IMR-90 (cell line): ENCODE measurements at regions not wholly inside any gene's neighbourhood (a gene's known extent, or its start where the extent isn't known, plus 50 kb on each side); places are given as distances from the start of the nearest gene placed in this dataset.

ENCODE experiments used
- ATAC-seq: fragments of 200-7000 bp; cut with Tn5 transposase; 2 replicates; pipeline ENCODE4 v1.9.1; 2020; ENCODE audit warnings: low read depth, mild to moderate bottlenecking, moderate library complexity
- BruUV-seq: library from RNA; stranded (reverse); fragments of 400-500 nt; replicated peaks from 2 replicates; lab custom pipeline; 2021; lab: Mats Ljungman, UMichigan
- CTCF ChIA-PET: fragments of 300-600 bp; formaldehyde crosslinking; extraction: SDS; loops from one replicate; lab custom pipeline; 2021; ENCODE audit warnings: antibody characterized with exemption; lab: Yijun Ruan, JAX
- POLR2A ChIA-PET: fragments of 300-600 bp; sonication (Branson Sonifier 250); formaldehyde crosslinking; loops from one replicate; lab custom pipeline; 2022; ENCODE audit warnings: antibody characterized with exemption; ENCODE audit not compliant: unreplicated experiment; lab: Charles Lee
- DNase-seq: peaks from one replicate; pipeline ENCODE4 v3.0.0; 2013
- H2AFZ ChIP-seq: replicated peaks from 2 replicates; pipeline ENCODE3; 2013; ENCODE audit warnings: low read length, mild to moderate bottlenecking; ENCODE audit not compliant: poor library complexity
- H2AK5ac ChIP-seq: 2 replicates; pipeline ENCODE4 v1.6.1; 2013; ENCODE audit warnings: low read depth, low read length, inconsistent platforms
- H2AK9ac ChIP-seq: replicated peaks from 2 replicates; pipeline ENCODE3; 2013; ENCODE audit warnings: mild to moderate bottlenecking, low read depth, low read length, moderate library complexity; ENCODE audit not compliant: poor library complexity
- H2BK120ac ChIP-seq: 2 replicates; pipeline ENCODE4 v1.6.1; 2013; ENCODE audit warnings: low read depth, low read length, inconsistent platforms
- H2BK15ac ChIP-seq: 3 replicates; pipeline ENCODE4 v1.6.1; 2013; ENCODE audit warnings: low read depth, low read length, inconsistent platforms
- H2BK20ac ChIP-seq: 2 replicates; pipeline ENCODE4 v1.6.1; 2013; ENCODE audit warnings: low read depth, mild to moderate bottlenecking, inconsistent platforms, low read length, moderate library complexity
- H2BK5ac ChIP-seq: 2 replicates; pipeline ENCODE4 v1.6.1; 2013; ENCODE audit warnings: mild to moderate bottlenecking, low read depth, low read length, inconsistent platforms; ENCODE audit not compliant: poor library complexity, severe bottlenecking
- H3K14ac ChIP-seq: replicated peaks from 2 replicates; pipeline ENCODE4 v1.6.1; 2013; ENCODE audit warnings: low read depth, low read length, inconsistent platforms
- H3K18ac ChIP-seq: 2 replicates; pipeline ENCODE4 v1.6.1; 2013; ENCODE audit warnings: low read depth, low read length, control low read depth
- H3K23ac ChIP-seq: 2 replicates; pipeline ENCODE4 v1.6.1; 2013; ENCODE audit warnings: low read depth, low read length, inconsistent platforms
- H3K27ac ChIP-seq: 2 replicates; pipeline ENCODE4 v1.5.1; 2013; ENCODE audit warnings: mild to moderate bottlenecking, control low read depth, low read length; ENCODE audit not compliant: insufficient read depth
- H3K27me3 ChIP-seq: 2 replicates; pipeline ENCODE4 v1.6.1; 2013; ENCODE audit warnings: low read length; ENCODE audit not compliant: control insufficient read depth, insufficient read depth
- H3K36me3 ChIP-seq: 2 replicates; pipeline ENCODE4 v1.6.1; 2013; ENCODE audit warnings: low read length, mixed read lengths; ENCODE audit not compliant: control insufficient read depth, insufficient read depth
- H3K4ac ChIP-seq: 2 replicates; pipeline ENCODE4 v1.6.1; 2013; ENCODE audit warnings: low read depth, low read length, inconsistent platforms
- H3K4me1 ChIP-seq: 2 replicates; pipeline ENCODE4 v1.6.1; 2013; ENCODE audit warnings: low read length, mixed read lengths; ENCODE audit not compliant: control insufficient read depth, insufficient read depth
- H3K4me2 ChIP-seq: 2 replicates; pipeline ENCODE4 v1.6.1; 2013; ENCODE audit warnings: low read depth, mild to moderate bottlenecking, control low read depth, low read length, moderate library complexity
- H3K4me3 ChIP-seq: 2 replicates; pipeline ENCODE4 v1.5.1; 2013; ENCODE audit warnings: low read depth, mild to moderate bottlenecking, control low read depth, low read length, moderate library complexity; ENCODE audit not compliant: insufficient read depth
- H3K56ac ChIP-seq: 2 replicates; pipeline ENCODE4 v1.6.1; 2013; ENCODE audit warnings: low read length, inconsistent platforms; ENCODE audit not compliant: insufficient read depth; ENCODE audit errors: extremely low read depth
- H3K79me1 ChIP-seq, 2 experiments: 2 replicates each; pipeline ENCODE4 v1.6.1; 2013; ENCODE audit warnings: low read length in 2 of 2, inconsistent platforms in 1 of 2, low read depth in 1 of 2
- H3K9ac ChIP-seq: 2 replicates; pipeline ENCODE4 v1.6.1; 2013; ENCODE audit warnings: low read depth, low read length, control low read depth
- H3K9me1 ChIP-seq: 2 replicates; pipeline ENCODE4 v1.6.1; 2013; ENCODE audit warnings: low read length, inconsistent platforms; ENCODE audit not compliant: insufficient read depth
- H3K9me3 ChIP-seq: 2 replicates; pipeline ENCODE4 v1.6.1; 2013; ENCODE audit warnings: low read length; ENCODE audit not compliant: control insufficient read depth, insufficient read depth
- H4K20me1 ChIP-seq: 2 replicates; pipeline ENCODE4 v1.6.1; 2013; ENCODE audit warnings: low read length, inconsistent platforms; ENCODE audit not compliant: insufficient read depth
- H4K5ac ChIP-seq: 2 replicates; pipeline ENCODE4 v1.6.1; 2013; ENCODE audit warnings: mild to moderate bottlenecking, low read depth, low read length, control low read depth
- H4K8ac ChIP-seq, 2 experiments: 2 replicates each; pipeline ENCODE4 v1.6.1; 2013; ENCODE audit warnings: low read depth in 2 of 2, low read length in 2 of 2, control low read depth in 1 of 2, inconsistent platforms in 1 of 2
- H4K91ac ChIP-seq: 2 replicates; pipeline ENCODE4 v1.6.1; 2013; ENCODE audit warnings: low read depth, low read length, inconsistent platforms; ENCODE audit not compliant: insufficient read depth
- CHD1 ChIP-seq: IDR thresholded peaks from 2 replicates; pipeline ENCODE4 v1.6.1; 2012; ENCODE audit warnings: low read depth, low read length, improper control_type of control experiment
- MAFK ChIP-seq: IDR thresholded peaks from 2 replicates; pipeline ENCODE4 v1.6.1; 2012; ENCODE audit warnings: low read depth, low read length, improper control_type of control experiment
- MAZ ChIP-seq: IDR thresholded peaks from 2 replicates; pipeline ENCODE4 v1.6.1; 2012; ENCODE audit warnings: low read depth, mild to moderate bottlenecking, low read length, improper control_type of control experiment, moderate library complexity, borderline replicate concordance
- NFE2L2 ChIP-seq: fragments of 150-350 bp; IDR thresholded peaks from 2 replicates; pipeline ENCODE4 v1.6.1; 2016; ENCODE audit warnings: low read depth, mild to moderate bottlenecking, low read length
- POLR2A ChIP-seq: IDR thresholded peaks from 2 replicates; pipeline ENCODE4 v1.6.1; 2012; ENCODE audit warnings: mild to moderate bottlenecking, low read depth, low read length
- RAD21 ChIP-seq: IDR thresholded peaks from 2 replicates; pipeline ENCODE4 v1.6.1; 2012; ENCODE audit warnings: low read length, improper control_type of control experiment
- RCOR1 ChIP-seq: IDR thresholded peaks from 2 replicates; pipeline ENCODE4 v1.6.1; 2012; ENCODE audit warnings: mild to moderate bottlenecking, low read length, improper control_type of control experiment; ENCODE audit not compliant: insufficient replicate concordance
- RFX5 ChIP-seq: IDR thresholded peaks from 2 replicates; pipeline ENCODE4 v1.8.0; 2012; ENCODE audit warnings: low read depth, mild to moderate bottlenecking, low read length, moderate library complexity
- SMC3 ChIP-seq: fragments of 150-350 bp; IDR thresholded peaks from 2 replicates; pipeline ENCODE4 v1.6.1; 2016; ENCODE audit warnings: low read depth, mild to moderate bottlenecking, antibody characterized with exemption, low read length, moderate library complexity
- USF2 ChIP-seq: fragments of 150-350 bp; IDR thresholded peaks from 2 replicates; pipeline ENCODE4 v1.6.1; 2017; ENCODE audit warnings: mild to moderate bottlenecking, antibody characterized with exemption, low read length, low read depth
- WGBS, 2 experiments: methylation state at CpG; one replicate each; pipeline versions ENCODE4 v1.1.5 to v1.1.7; 2013; ENCODE audit warnings: missing lambda C conversion rate in 2 of 2; ENCODE audit not compliant: insufficient read length in 1 of 2; ENCODE audit errors: extremely low coverage in 2 of 2; 5-methylcytosine and 5-hydroxymethylcytosine counted together
- dilution Hi-C: fragments of 300-500 bp; cut with HindIII; formaldehyde crosslinking; loops from one replicate; pipeline ENCODE4 v1.14.3; 2018; ENCODE audit warnings: low sequenced_read_pairs; ENCODE audit not compliant: unreplicated experiment
- in situ Hi-C: fragments of 300-500 bp; cut with MboI; formaldehyde crosslinking; loops from 3 replicates; pipeline ENCODE4 v1.14.3; 2019; ENCODE audit warnings: low sequenced_read_pairs, inconsistent platforms, mixed read lengths
- intact Hi-C: fragments of 100-400 bp; cut with micrococcal nuclease; formaldehyde crosslinking; loops from 2 replicates; pipeline ENCODE4 v1.10.0; 2022

DNA sequence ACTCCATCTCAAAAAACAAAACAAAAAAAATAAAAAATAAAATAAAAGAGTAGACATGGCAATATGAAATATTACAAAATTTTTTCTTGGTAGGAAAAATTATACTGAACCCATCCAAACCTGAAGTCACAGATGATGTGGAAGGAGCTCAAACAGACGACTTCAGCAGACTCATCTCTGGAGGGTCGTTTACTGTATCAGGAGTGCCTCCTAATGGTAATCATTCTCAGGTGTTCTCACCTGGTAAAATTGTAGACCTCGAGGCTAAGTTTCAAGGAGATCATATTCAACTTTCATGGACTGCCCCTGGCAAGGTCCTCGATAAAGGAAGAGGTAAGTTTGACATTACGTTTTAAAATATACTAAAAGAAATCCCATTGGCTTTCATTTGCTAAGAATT is 54.3 kb upstream of the SH3GLB1 start:
- Histone ChIP-seq H4K20me1 (no peaks in the 10 kb centered on the region), H3K4ac (no peak overlapping the region), H3K36me3 (no peaks in the 10 kb centered on the region), H4K8ac (no peak overlapping the region), H4K5ac (no peak overlapping the region), H3K9me1 (no peaks in the 10 kb centered on the region), H3K27me3 (no peaks in the 10 kb centered on the region), H2AFZ (no peak overlapping the region), H2AK5ac (no peak overlapping the region), H3K4me3 (no peak overlapping the region), H2BK15ac (no peak overlapping the region), H3K14ac (no peak overlapping the region), H4K91ac (no peak overlapping the region), H3K9ac (no peak overlapping the region), H2BK5ac (no peak overlapping the region), H3K27ac (no peak overlapping the region), H2BK120ac (no peak overlapping the region), H3K18ac (no peak overlapping the region), H3K56ac (no peak overlapping the region), H2AK9ac (no peak overlapping the region), H3K4me1 (no peaks in the 10 kb centered on the region), H3K79me1 (no peaks in the 10 kb centered on the region), H3K9me3 (no peaks in the 10 kb centered on the region), H3K4me2 (no peak overlapping the region), H3K23ac (no peak overlapping the region), H2BK20ac (no peak overlapping the region)
- in situ Hi-C loops (no loop called here), intact Hi-C loops (no loop called here), dilution Hi-C loops (no loop called here)
- POLR2A ChIA-PET = no interaction called here
- WGBS, 2 experiments = no CpG with 5 or more reads among the region's 5 CpGs
- CTCF ChIA-PET = no interaction called here
- ATAC-seq (no peak), DNase-seq (no peak)
- TF ChIP-seq RCOR1 (no peak), POLR2A (no peak), RFX5 (no peak), RAD21 (no peak), NFE2L2 (no peak), SMC3 (no peak), USF2 (no peak), CHD1 (no peak), MAFK (no peak), MAZ (no peak)
- BruUV-seq = no TSS peak
